ENCODE measurements at regions not wholly inside any gene's neighbourhood (a gene's known extent, or its start where the extent isn't known, plus 50 kb on each side); places are given as distances from the start of the nearest gene placed in this dataset.

DNA sequence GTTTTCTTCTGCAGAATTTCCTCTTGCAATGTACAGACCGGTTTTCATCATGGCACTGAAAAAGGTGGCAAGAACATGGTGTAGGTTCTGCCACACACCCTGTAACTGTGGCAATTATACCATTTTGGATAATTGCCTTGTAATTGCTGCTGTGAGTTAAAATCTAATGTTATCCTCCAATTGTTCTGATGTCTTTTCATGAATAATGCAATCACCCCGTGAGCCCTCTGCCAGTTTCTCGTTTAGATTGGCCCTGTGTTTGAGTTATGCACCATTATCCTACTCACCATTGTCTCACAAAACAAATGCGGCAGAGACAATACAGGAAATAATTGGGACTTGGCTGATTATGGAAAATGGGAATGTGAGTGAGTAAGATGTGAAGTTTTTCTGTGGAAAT lies 61.8 kb upstream of the MTNR1B start:
- H3K27ac Mint-ChIP-seq = no peak overlapping the region
- no peaks in the 10 kb centered on the region for H3K27me3 Mint-ChIP-seq
- H3K4me3 Mint-ChIP-seq = no peak overlapping the region
- H3K4me1 Mint-ChIP-seq (ENCODE audit: low read depth) = no peaks in the 10 kb centered on the region
- DNase-seq = no peak
- H3K36me3 Mint-ChIP-seq (ENCODE audit: low read depth) = no peaks in the 10 kb centered on the region
- H3K9me3 Mint-ChIP-seq = no peaks in the 10 kb centered on the region

DNA sequence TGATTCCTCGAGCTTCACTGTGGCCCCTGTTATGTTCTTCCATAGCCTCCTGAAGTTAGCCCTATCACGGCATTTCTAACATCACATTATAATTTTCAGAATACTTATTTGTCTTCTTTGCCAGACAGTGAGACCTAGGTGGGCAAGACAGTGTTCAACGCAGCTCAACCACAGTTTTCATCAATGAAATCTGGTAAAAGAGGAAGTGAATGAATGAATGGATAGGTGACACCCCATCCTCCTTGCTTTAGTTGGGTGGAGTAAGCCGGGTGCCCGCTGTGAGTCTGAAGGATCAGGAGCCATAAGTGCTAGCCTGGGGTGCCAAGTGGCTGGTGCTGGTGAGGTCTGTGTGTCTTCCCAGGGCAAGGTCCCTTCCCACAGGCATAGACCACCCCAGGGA lies 60.2 kb upstream of the MTNR1B start:
- no peak overlapping the region for H3K27ac Mint-ChIP-seq
- no peaks in the 10 kb centered on the region for H3K36me3 Mint-ChIP-seq (ENCODE audit: low read depth)
- H3K4me1 Mint-ChIP-seq (ENCODE audit: low read depth) = no peaks in the 10 kb centered on the region
- no peak overlapping the region for H3K4me3 Mint-ChIP-seq
- no peaks in the 10 kb centered on the region for H3K9me3 Mint-ChIP-seq
- DNase-seq = no peak
- no peaks in the 10 kb centered on the region for H3K27me3 Mint-ChIP-seq

DNA sequence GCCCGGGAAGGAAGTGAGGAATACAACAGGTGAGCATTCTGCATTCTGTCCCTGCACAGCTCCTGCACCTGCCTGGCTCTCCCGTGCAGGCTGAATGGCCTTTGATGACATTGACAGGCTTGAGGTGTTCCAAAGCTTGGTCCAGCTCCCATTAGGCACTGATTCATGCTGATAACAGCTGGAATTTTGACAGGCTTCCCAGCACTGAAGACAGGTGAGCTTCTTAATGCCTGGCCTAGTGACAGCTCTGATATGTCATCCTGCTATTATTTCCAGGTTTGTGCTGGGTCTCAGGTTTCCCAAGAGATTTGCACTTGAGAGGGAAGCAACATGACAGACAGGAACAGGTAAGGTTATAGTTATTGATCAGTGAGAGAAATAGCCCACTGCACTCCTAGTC lies 58.0 kb upstream of the MTNR1B start:
- DNase-seq = no peak
- no peaks in the 10 kb centered on the region for H3K36me3 Mint-ChIP-seq (ENCODE audit: low read depth)
- H3K4me1 Mint-ChIP-seq (ENCODE audit: low read depth) = no peaks in the 10 kb centered on the region
- no peak overlapping the region for H3K4me3 Mint-ChIP-seq
- H3K27me3 Mint-ChIP-seq = no peaks in the 10 kb centered on the region
- H3K27ac Mint-ChIP-seq = no peak overlapping the region
- no peaks in the 10 kb centered on the region for H3K9me3 Mint-ChIP-seq

DNA sequence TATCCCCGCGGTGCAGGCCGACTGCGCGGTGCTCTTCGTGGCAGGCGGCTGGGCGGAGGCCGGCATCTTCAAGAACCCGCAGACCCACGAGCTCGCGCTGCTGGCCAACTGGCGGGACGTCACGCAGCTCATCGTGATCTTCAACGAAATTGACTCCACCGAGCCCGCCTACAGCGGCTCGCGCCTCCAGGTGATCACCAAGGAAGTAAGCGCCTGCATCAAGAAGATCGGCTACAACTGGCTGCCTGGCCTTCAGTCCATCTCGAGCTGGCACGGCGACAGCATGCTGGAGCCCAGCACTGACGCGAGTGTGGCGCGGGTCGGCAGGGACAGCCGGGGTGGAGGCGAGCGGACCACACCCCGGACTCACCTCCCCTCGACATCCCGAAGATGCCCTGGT lies 53.9 kb upstream of the MTNR1B start:
- Mint-ChIP-seq H3K36me3 (ENCODE audit: low read depth) (no peaks in the 10 kb centered on the region), H3K9me3 (no peaks in the 10 kb centered on the region), H3K4me1 (ENCODE audit: low read depth) (no peaks in the 10 kb centered on the region), H3K27me3 (no peaks in the 10 kb centered on the region), H3K27ac (no peak overlapping the region), H3K4me3 (no peak overlapping the region)
- no peak for DNase-seq

DNA sequence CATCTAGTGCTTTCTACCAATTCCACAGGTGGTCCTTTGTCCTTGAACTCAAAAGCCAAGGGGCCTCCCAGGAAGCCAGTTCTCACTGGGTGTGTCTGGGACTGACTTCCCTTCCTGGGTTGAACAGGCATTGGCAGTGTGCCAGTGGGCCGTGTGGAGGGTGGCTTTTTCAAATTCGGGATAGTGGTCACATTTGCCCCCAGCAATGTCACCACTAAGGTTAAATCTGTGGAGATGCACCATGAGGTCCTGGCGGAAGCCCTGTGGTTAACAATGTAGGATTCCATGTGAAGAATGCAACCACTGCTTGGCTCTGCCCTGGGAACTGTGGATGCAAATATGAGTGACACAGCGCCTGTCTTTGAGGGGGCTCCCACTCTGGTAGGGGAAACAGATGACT lies 53.2 kb upstream of the MTNR1B start:
- no peaks in the 10 kb centered on the region for H3K9me3 Mint-ChIP-seq
- no peaks in the 10 kb centered on the region for H3K4me1 Mint-ChIP-seq (ENCODE audit: low read depth)
- no peak for DNase-seq
- H3K36me3 Mint-ChIP-seq (ENCODE audit: low read depth) = no peaks in the 10 kb centered on the region
- no peaks in the 10 kb centered on the region for H3K27me3 Mint-ChIP-seq
- H3K27ac Mint-ChIP-seq = no peak overlapping the region
- H3K4me3 Mint-ChIP-seq = no peak overlapping the region

DNA sequence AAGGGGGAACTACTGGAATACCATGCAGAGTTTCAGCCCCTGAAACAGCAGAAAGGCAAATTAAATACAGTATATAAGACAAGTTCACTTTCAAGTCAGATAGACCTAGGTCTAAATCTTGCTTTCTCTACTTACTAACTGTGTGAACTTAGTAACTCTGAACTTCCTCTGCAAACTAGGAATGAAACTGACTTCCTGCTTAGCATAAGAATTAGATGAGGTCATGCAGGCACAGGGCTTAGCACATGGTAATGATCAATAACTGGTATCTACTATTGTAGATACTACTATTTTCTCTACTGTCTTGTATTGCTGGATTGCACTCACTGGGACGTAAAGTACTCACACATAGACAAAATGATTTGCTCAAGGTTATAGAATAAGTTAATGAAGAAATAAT lies 51.5 kb upstream of the MTNR1B start:
- no peaks in the 10 kb centered on the region for H3K4me1 Mint-ChIP-seq (ENCODE audit: low read depth)

DNA sequence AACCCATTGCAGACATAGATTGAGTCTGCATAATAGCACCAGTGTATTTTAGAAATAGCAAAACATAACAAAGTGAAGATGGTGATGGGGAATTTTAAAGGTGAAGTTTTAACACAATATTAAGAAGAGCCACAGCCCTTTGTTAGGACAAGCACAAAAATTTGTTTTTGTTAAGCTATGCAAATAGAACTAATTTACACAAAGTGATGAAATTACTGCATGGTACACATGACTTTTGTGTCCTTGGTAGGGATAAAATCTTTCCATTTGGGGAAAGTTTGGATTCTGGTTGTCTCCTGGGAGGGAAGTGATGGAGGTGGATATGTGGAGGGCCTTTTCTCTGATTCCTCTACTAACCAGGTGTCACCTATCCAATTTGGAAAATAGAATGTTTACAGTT lies 50.4 kb upstream of the MTNR1B start:
- Mint-ChIP-seq H3K4me1 (ENCODE audit: low read depth) (no peaks in the 10 kb centered on the region), H3K36me3 (ENCODE audit: low read depth) (no peaks in the 10 kb centered on the region), H3K27me3 (no peaks in the 10 kb centered on the region), H3K9me3 (no peaks in the 10 kb centered on the region), H3K27ac (no peak overlapping the region), H3K4me3 (no peak overlapping the region)
- no peak for DNase-seq

More for the DNA sequence above, 51.5 kb upstream of the MTNR1B start:
- Mint-ChIP-seq H3K36me3 (ENCODE audit: low read depth) (no peaks in the 10 kb centered on the region), H3K27ac (no peak overlapping the region), H3K9me3 (no peaks in the 10 kb centered on the region), H3K4me3 (no peak overlapping the region), H3K27me3 (no peaks in the 10 kb centered on the region)
- no peak for DNase-seq
